GM23248 (cell line): ENCODE measurements at regions not wholly inside any gene's neighbourhood (a gene's known extent, or its start where the extent isn't known, plus 50 kb on each side); places are given as distances from the start of the nearest gene placed in this dataset.

Experiments used
- DNase-seq: peaks from one replicate; pipeline ENCODE4 v3.0.0-alpha.2; 2015
- H2AFZ ChIP-seq: fragments of 200-600 bp; sonication (generic); 2 replicates; pipeline ENCODE4 v1.6.1; 2016; ENCODE audit warnings: antibody characterized with exemption
- H3F3A ChIP-seq: fragments of 200-600 bp; sonication (generic); 2 replicates; pipeline ENCODE4 v1.6.1; 2016; ENCODE audit warnings: mild to moderate bottlenecking, antibody characterized with exemption, mixed run types; ENCODE audit not compliant: insufficient read depth
- H3K27ac ChIP-seq: fragments of 200-600 bp; sonication (generic); 2 replicates; pipeline ENCODE4 v1.5.1; 2016; ENCODE audit warnings: mild to moderate bottlenecking
- H3K27me3 ChIP-seq: fragments of 200-600 bp; sonication (generic); replicated peaks from 2 replicates; pipeline ENCODE4 v1.6.1; 2016; ENCODE audit warnings: mild to moderate bottlenecking; ENCODE audit not compliant: insufficient read depth
- H3K36me3 ChIP-seq: fragments of 200-600 bp; sonication (generic); 2 replicates; pipeline ENCODE4 v1.6.1; 2016; ENCODE audit warnings: low read depth, mild to moderate bottlenecking
- H3K4me1 ChIP-seq: fragments of 200-600 bp; sonication (generic); 2 replicates; pipeline ENCODE4 v1.6.1; 2016; ENCODE audit warnings: mild to moderate bottlenecking; ENCODE audit not compliant: insufficient read depth
- H3K4me2 ChIP-seq: fragments of 200-600 bp; sonication (generic); one replicate; pipeline ENCODE4 v1.6.1; 2016; ENCODE audit warnings: mild to moderate bottlenecking; ENCODE audit not compliant: unreplicated experiment
- H3K4me3 ChIP-seq: fragments of 200-600 bp; sonication (generic); 2 replicates; pipeline ENCODE4 v1.5.1; 2016; ENCODE audit warnings: mild to moderate bottlenecking
- H3K79me2 ChIP-seq: fragments of 200-600 bp; sonication (generic); 2 replicates; pipeline ENCODE4 v1.6.1; 2016; ENCODE audit warnings: mild to moderate bottlenecking; ENCODE audit not compliant: insufficient read depth
- H3K9ac ChIP-seq: fragments of 200-600 bp; sonication (generic); 2 replicates; pipeline ENCODE4 v1.6.1; 2016; ENCODE audit warnings: mild to moderate bottlenecking
- H3K9me2 ChIP-seq: fragments of 200-600 bp; sonication (generic); 2 replicates; pipeline ENCODE4 v1.6.1; 2016; ENCODE audit warnings: mixed run types, mild to moderate bottlenecking, moderate library complexity; ENCODE audit not compliant: insufficient read depth
- H3K9me3 ChIP-seq: fragments of 200-600 bp; sonication (generic); one replicate; pipeline ENCODE4 v1.6.1; 2017; ENCODE audit warnings: low read depth
- H4K20me1 ChIP-seq: fragments of 200-600 bp; sonication (generic); 2 replicates; pipeline ENCODE4 v1.6.0; 2016; ENCODE audit not compliant: insufficient read depth
- EZH2 ChIP-seq: fragments of 200-600 bp; sonication (generic); IDR thresholded peaks from 2 replicates; pipeline ENCODE4 v1.6.1; 2018; ENCODE audit warnings: antibody characterized with exemption, mild to moderate bottlenecking; ENCODE audit not compliant: insufficient read depth, poor library complexity, severe bottlenecking
- EZH2phosphoT487 ChIP-seq: fragments of 200-600 bp; sonication (generic); IDR thresholded peaks from 2 replicates; pipeline ENCODE4 v1.6.1; 2018; ENCODE audit warnings: antibody characterized with exemption, moderate library complexity, mild to moderate bottlenecking, low read depth; ENCODE audit not compliant: insufficient read depth
- WGBS, 2 experiments: methylation state at CpG; one replicate each; pipeline ENCODE4 v1.1.6; 2015 to 2017; ENCODE audit warnings: low lambda C conversion rate in 2 of 2, low coverage in 1 of 2; ENCODE audit errors: missing lambda C conversion rate in 2 of 2; 5-methylcytosine and 5-hydroxymethylcytosine counted together
- in situ Hi-C: fragments of 300-500 bp; cut with MboI; formaldehyde crosslinking; loops from 2 replicates; pipeline ENCODE4 v1.15.0; 2020

DNA sequence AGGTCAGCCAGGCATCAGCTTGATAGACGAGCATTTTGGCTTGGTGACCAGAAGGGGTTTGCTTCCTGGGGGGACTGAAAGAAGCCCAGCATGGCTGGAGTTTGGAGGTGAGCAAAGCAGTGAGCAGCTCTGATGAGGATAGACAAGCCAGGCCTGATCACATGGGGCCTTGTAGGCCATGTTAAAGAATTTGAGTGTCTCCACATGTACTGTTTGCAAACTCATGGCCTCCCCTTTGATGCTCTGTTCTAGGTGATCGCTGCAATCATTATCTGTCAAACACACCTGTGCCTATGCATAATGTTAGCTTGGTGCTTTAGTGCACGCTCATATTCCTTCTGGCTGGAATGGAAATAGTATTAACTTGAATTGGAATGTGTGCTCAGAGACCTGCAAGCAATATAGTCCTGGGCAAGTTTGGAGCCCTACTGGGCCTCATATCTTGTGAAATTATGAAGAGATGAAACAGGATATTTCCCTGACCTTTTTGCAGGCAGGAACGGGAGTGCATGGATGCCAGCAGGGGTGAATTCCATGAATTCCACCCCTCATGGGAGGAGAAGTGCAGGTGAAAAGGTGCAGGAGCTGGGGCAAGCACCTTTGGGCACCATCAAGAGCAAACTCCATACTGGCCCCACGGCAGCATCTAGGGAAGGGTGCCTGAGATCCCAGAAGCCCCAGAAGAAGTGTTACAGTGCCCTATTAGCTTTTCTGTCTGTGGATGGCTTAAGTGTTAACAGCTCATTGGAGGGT is 480.5 kb downstream of the EPM2A start:
- Histone ChIP-seq H3K9me2 (no peaks in the 10 kb centered on the region), H3K4me2 (no peak overlapping the region), H3K9me3 (no peaks in the 10 kb centered on the region), H3K9ac (no peak overlapping the region), H3K36me3 (no peaks in the 10 kb centered on the region), H4K20me1 (no peaks in the 10 kb centered on the region), H3F3A (no peaks in the 10 kb centered on the region), H2AFZ (no peak overlapping the region), H3K27me3 (no peaks in the 10 kb centered on the region), H3K4me3 (no peak overlapping the region), H3K27ac (no peak overlapping the region), H3K79me2 (no peaks in the 10 kb centered on the region), H3K4me1 (no peaks in the 10 kb centered on the region)
- WGBS, 2 experiments = 53 to 57% methylated on average over 5 of the region's 5 CpGs
- DNase-seq = no peak
- TF ChIP-seq EZH2 = no peak
- in situ Hi-C loops = no loop called here

GRCh38 chr6:145257704-145258103 is 477.6 kb downstream of the EPM2A start:
- Histone ChIP-seq H3K9ac (no peak overlapping the region), H3K4me3 (no peak overlapping the region), H3K4me2 (no peak overlapping the region), H3K36me3 (no peaks in the 10 kb centered on the region), H3K9me2 (0 out of 2 replicates have a peak, but pooled peaks cover 4% of the 10 kb centered on the region), H3K79me2 (no peaks in the 10 kb centered on the region), H3K4me1 (no peaks in the 10 kb centered on the region), H4K20me1 (no peaks in the 10 kb centered on the region), H3K9me3 (no peaks in the 10 kb centered on the region), H2AFZ (no peak overlapping the region), H3K27me3 (no peaks in the 10 kb centered on the region), H3K27ac (no peak overlapping the region), H3F3A (no peaks in the 10 kb centered on the region)
- DNase-seq = no peak
- TF ChIP-seq EZH2 (no peak), EZH2phosphoT487 (no peak)
- in situ Hi-C loops = no loop called here
- WGBS, 2 experiments = 17 to 19% methylated on average over 1 of the region's 1 CpG

- Histone ChIP-seq H2AFZ (no peak overlapping the region), H3K27me3 (no peaks in the 10 kb centered on the region), H4K20me1 (no peaks in the 10 kb centered on the region), H3K4me2 (no peak overlapping the region), H3K9me2 (0 out of 2 replicates have a peak, but pooled peaks cover 4% of the 10 kb centered on the region), H3K36me3 (no peaks in the 10 kb centered on the region), H3K4me3 (no peak overlapping the region), H3K79me2 (no peaks in the 10 kb centered on the region), H3K4me1 (no peaks in the 10 kb centered on the region), H3F3A (no peaks in the 10 kb centered on the region), H3K27ac (no peak overlapping the region), H3K9me3 (no peaks in the 10 kb centered on the region), H3K9ac (no peak overlapping the region)
- TF ChIP-seq EZH2phosphoT487 = no peak
- no peak for TF ChIP-seq EZH2
- in situ Hi-C loops = no loop called here
- WGBS, 2 experiments = 10 to 18% methylated on average over 1 of the region's 1 CpG
- DNase-seq = no peak
Observed at GRCh38 chr6:145258122-145258521, 477.2 kb downstream of the EPM2A start.

DNA sequence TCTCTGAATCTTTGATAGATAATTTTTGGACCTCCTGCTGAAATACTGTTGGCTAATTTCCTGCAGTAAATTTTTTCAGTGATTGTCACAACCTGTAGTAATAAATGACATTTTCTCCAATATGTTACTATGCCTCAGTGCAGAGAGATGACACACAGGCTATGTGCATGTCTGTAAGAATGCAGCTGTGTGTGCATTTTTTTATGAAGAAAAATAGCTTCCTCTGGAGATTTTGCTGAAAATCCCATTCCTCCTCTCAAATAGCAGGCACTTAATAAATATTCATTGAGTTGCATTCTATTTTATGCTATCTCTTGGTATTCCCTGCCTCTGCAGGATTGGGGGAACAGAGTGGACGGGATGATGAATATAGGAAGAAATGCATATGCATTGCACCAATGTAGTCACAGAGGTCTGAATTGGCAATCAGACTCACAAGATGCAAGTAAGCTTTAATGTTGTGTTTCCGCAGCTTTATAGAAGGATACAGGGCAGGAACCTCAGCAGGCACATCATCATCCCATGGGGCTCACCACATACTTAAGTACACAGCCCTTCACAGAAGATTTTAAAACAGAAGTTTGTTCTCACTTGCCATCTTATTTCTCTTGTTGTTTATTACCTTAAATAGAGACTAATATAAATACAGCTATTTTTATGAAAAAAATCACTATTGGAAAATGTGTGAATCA is 474.7 kb downstream of the EPM2A start:
- Histone ChIP-seq H3F3A (no peaks in the 10 kb centered on the region), H3K36me3 (no peaks in the 10 kb centered on the region), H3K9me3 (no peaks in the 10 kb centered on the region), H4K20me1 (no peaks in the 10 kb centered on the region), H3K9me2 (0 out of 2 replicates have a peak, but pooled peaks cover 4% of the 10 kb centered on the region), H3K4me3 (no peak overlapping the region), H2AFZ (no peak overlapping the region), H3K9ac (no peak overlapping the region), H3K4me1 (no peaks in the 10 kb centered on the region), H3K4me2 (no peak overlapping the region), H3K79me2 (no peaks in the 10 kb centered on the region), H3K27ac (no peak overlapping the region), H3K27me3 (peaks cover 7% of the 10 kb centered on the region; the same call in 1 of the 2 replicates)
- in situ Hi-C loops = no loop called here
- WGBS, 2 experiments = 62 to 64% methylated on average over 2 of the region's 2 CpGs
- no peak for DNase-seq
- TF ChIP-seq EZH2 = no peak
- no peak for TF ChIP-seq EZH2phosphoT487
